ENCODE measurements at regions not wholly inside any gene's neighbourhood (a gene's known extent, or its start where the extent isn't known, plus 50 kb on each side); places are given as distances from the start of the nearest gene placed in this dataset.

DNA sequence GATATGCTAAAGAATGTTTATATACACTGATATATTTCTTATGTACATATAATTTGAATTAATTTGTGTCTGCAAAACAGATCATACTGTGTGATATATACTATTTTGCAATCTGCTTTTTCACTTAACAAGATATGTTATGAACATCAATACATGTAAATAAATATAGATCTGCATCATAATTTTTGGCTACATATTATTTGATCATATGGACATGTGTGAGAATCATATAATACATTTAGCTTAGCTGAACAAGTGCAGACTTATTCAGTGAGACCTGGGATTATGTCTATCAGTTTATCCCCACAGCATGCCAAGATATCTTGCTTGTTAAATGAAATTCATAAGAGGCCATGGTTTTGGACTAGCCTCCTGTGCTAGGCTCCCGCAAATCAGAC, 474.3 kb downstream of the ARHGEF28 start:
- TF ChIP-seq CTCF (IDR thresholded peaks at IDR 0.05) = no peak
- no peak overlapping the region for H3K27ac ChIP-seq
- no peaks in the 10 kb centered on the region for H3K27me3 ChIP-seq (replicated peaks; ENCODE audit: insufficient read depth)
- no peak overlapping the region for H3K4me3 ChIP-seq
- H3K4me1 ChIP-seq (ENCODE audit: control insufficient read depth in 1 of 2, low read depth in 2 of 2) = peaks cover 0 to 2% of the 10 kb centered on the region in 2 donors
- DNase-seq (ENCODE audit: low spot score) (no peak), ATAC-seq (ENCODE audit: insufficient number of reproducible peaks, low FRiP score, low read depth) (no peak)
- no peaks in the 10 kb centered on the region for H3K9me3 ChIP-seq
- H3K36me3 ChIP-seq = no peaks in the 10 kb centered on the region

GRCh38 chr5:74099538-74100267, 473.7 kb downstream of the ARHGEF28 start:
- no peak for TF ChIP-seq CTCF (IDR thresholded peaks at IDR 0.05)
- Histone ChIP-seq H3K27me3 (replicated peaks; ENCODE audit: insufficient read depth) (no peaks in the 10 kb centered on the region), H3K4me1 (ENCODE audit: control insufficient read depth in 1 of 2, low read depth in 2 of 2) (peaks cover 2 to 7% of the 10 kb centered on the region in 2 donors), H3K4me3 (no peak overlapping the region), H3K27ac (no peak overlapping the region), H3K9me3 (no peaks in the 10 kb centered on the region), H3K36me3 (no peaks in the 10 kb centered on the region)
- ATAC-seq (ENCODE audit: insufficient number of reproducible peaks, low FRiP score, low read depth) = no peak
- no peak for DNase-seq (ENCODE audit: low spot score)

DNA sequence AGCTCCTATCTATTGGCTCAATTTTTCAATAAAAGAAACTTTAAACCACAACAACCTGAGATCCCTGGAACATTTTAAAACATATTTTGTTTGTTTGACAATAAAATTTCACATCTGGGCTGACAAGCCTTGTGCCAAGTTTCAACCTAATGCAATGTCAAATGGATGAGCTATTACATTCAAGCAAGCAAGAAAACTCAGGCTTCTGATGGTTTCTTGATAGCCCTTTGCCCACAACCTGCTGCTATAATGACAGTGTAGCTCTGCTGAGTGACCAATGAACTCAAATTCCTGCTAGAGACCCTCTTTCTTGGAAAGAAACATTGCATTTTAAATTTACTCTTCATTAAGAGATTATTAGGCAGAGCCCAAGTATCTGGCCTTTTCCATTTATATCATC, 472.9 kb downstream of the ARHGEF28 start:
- no peak overlapping the region for H3K4me3 ChIP-seq
- H3K9me3 ChIP-seq = no peaks in the 10 kb centered on the region
- H3K27ac ChIP-seq = no peak overlapping the region
- TF ChIP-seq CTCF (IDR thresholded peaks at IDR 0.05) = no peak
- DNase-seq (ENCODE audit: low spot score) (no peak), ATAC-seq (ENCODE audit: insufficient number of reproducible peaks, low FRiP score, low read depth) (no peak)
- H3K27me3 ChIP-seq (replicated peaks; ENCODE audit: insufficient read depth) = no peaks in the 10 kb centered on the region
- peaks cover 9 to 15% of the 10 kb centered on the region in 2 donors for H3K4me1 ChIP-seq (ENCODE audit: control insufficient read depth in 1 of 2, low read depth in 2 of 2)
- H3K36me3 ChIP-seq = no peaks in the 10 kb centered on the region

- no peak for TF ChIP-seq CTCF (IDR thresholded peaks at IDR 0.05)
- no peak for DNase-seq (ENCODE audit: low spot score)
- no peak for ATAC-seq (ENCODE audit: insufficient number of reproducible peaks, low FRiP score, low read depth)
- no peaks in the 10 kb centered on the region for H3K27me3 ChIP-seq (replicated peaks; ENCODE audit: insufficient read depth)
- H3K4me1 ChIP-seq (ENCODE audit: control insufficient read depth in 1 of 2, low read depth in 2 of 2) = peaks cover 9 to 20% of the 10 kb centered on the region in 2 donors
- no peaks in the 10 kb centered on the region for H3K9me3 ChIP-seq
- no peaks in the 10 kb centered on the region for H3K36me3 ChIP-seq
- H3K4me3 ChIP-seq = no peak overlapping the region
- H3K27ac ChIP-seq = no peak overlapping the region
Observed at GRCh38 chr5:74098456-74098855, 472.5 kb downstream of the ARHGEF28 start.

DNA sequence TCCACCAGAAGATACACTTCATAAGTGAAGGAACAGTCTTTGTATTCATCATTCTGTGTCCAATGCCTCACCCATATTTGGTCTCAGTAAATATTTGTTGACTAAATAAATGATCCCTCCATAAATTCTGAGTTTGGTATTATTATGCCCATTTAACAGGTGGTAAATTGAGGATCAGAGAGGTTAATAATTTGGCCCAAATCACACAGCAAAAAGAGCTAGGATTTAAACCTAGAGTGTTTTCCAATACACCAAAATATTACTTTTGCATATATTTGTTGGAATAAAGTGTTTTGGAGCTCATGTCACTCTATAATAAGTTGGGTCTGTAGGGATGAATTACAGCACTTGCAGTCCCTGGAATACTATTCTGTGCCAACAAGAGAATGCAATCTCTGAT, 470.3 kb downstream of the ARHGEF28 start:
- Histone ChIP-seq H3K27me3 (replicated peaks; ENCODE audit: insufficient read depth) (no peaks in the 10 kb centered on the region), H3K4me3 (no peak overlapping the region), H3K9me3 (no peaks in the 10 kb centered on the region), H3K36me3 (no peaks in the 10 kb centered on the region), H3K27ac (no peak overlapping the region), H3K4me1 (ENCODE audit: control insufficient read depth in 1 of 2, low read depth in 2 of 2) (peaks cover 9 to 20% of the 10 kb centered on the region in 2 donors)
- no peak for DNase-seq (ENCODE audit: low spot score)
- TF ChIP-seq CTCF (IDR thresholded peaks at IDR 0.05) = no peak
- ATAC-seq (ENCODE audit: insufficient number of reproducible peaks, low FRiP score, low read depth) = no peak

All from thoracic aorta (tissue), 2 donors.